ENCODE measurements at regions not wholly inside any gene's neighbourhood (a gene's known extent, or its start where the extent isn't known, plus 50 kb on each side); places are given as distances from the start of the nearest gene placed in this dataset.
"Not testable (repeated sequence)": the region's sequence is repeated elsewhere in the genome, so short reads cannot be mapped to it uniquely, and the experiment has no call there.

- Histone ChIP-seq H3K4me3 (ENCODE audit: low read length) (no peak overlapping the region), H2AFZ (ENCODE audit: low read depth, low read length) (no peak overlapping the region), H3K36me3 (ENCODE audit: insufficient read depth, low read length) (no peaks in the 10 kb centered on the region), H3K27me3 (ENCODE audit: insufficient read depth, low read length) (no peaks in the 10 kb centered on the region), H3K9me3 (ENCODE audit: low read length) (no peaks in the 10 kb centered on the region), H3K4me1 (ENCODE audit: insufficient read depth, low read length) (no peaks in the 10 kb centered on the region)
Observed at GRCh38 chrX:7389576-7389975, 241.6 kb upstream of the PUDP start.

- no peak overlapping the region for H2AFZ ChIP-seq (ENCODE audit: low read depth, low read length)
- H3K9me3 ChIP-seq (ENCODE audit: low read length) = no peaks in the 10 kb centered on the region
- no peaks in the 10 kb centered on the region for H3K36me3 ChIP-seq (ENCODE audit: insufficient read depth, low read length)
- H3K27me3 ChIP-seq (ENCODE audit: insufficient read depth, low read length) = no peaks in the 10 kb centered on the region
- H3K4me1 ChIP-seq (ENCODE audit: insufficient read depth, low read length) = no peaks in the 10 kb centered on the region
- no peak overlapping the region for H3K4me3 ChIP-seq (ENCODE audit: low read length)
Observed at GRCh38 chrX:7385131-7385530, 237.2 kb upstream of the PUDP start.

- no peaks in the 10 kb centered on the region for H3K4me1 ChIP-seq (ENCODE audit: insufficient read depth, low read length)
- H3K4me3 ChIP-seq (ENCODE audit: low read length) = no peak overlapping the region
- no peaks in the 10 kb centered on the region for H3K36me3 ChIP-seq (ENCODE audit: insufficient read depth, low read length)
- H3K27me3 ChIP-seq (ENCODE audit: insufficient read depth, low read length) = no peaks in the 10 kb centered on the region
- H3K9me3 ChIP-seq (ENCODE audit: low read length) = peaks cover 2% of the 10 kb centered on the region
- H2AFZ ChIP-seq (ENCODE audit: low read depth, low read length) = no peak overlapping the region
Observed at GRCh38 chrX:7378406-7378805, 230.5 kb upstream of the PUDP start.

GRCh38 chrX:7372825-7373525 is 225.0 kb upstream of the PUDP start:
- Histone ChIP-seq H3K27me3 (ENCODE audit: insufficient read depth, low read length) (no peaks in the 10 kb centered on the region), H3K9me3 (ENCODE audit: low read length) (peaks cover 2% of the 10 kb centered on the region), H2AFZ (ENCODE audit: low read depth, low read length) (no peak overlapping the region), H3K4me1 (ENCODE audit: insufficient read depth, low read length) (no peaks in the 10 kb centered on the region), H3K4me3 (ENCODE audit: low read length) (no peak overlapping the region), H3K36me3 (ENCODE audit: insufficient read depth, low read length) (no peaks in the 10 kb centered on the region)

GRCh38 chrX:7362111-7362510 is 214.2 kb upstream of the PUDP start:
- no peak overlapping the region for H2AFZ ChIP-seq (ENCODE audit: low read depth, low read length)
- H3K36me3 ChIP-seq (ENCODE audit: insufficient read depth, low read length) = no peaks in the 10 kb centered on the region
- H3K27me3 ChIP-seq (ENCODE audit: insufficient read depth, low read length) = no peaks in the 10 kb centered on the region
- peaks cover 4% of the 10 kb centered on the region for H3K4me1 ChIP-seq (ENCODE audit: insufficient read depth, low read length)
- no peaks in the 10 kb centered on the region for H3K9me3 ChIP-seq (ENCODE audit: low read length)
- H3K4me3 ChIP-seq (ENCODE audit: low read length) = no peak overlapping the region

- H3K9me3 ChIP-seq (ENCODE audit: low read length) = no peaks in the 10 kb centered on the region
- peaks cover 3% of the 10 kb centered on the region for H3K4me1 ChIP-seq (ENCODE audit: insufficient read depth, low read length)
- no peak overlapping the region for H3K4me3 ChIP-seq (ENCODE audit: low read length)
- H3K36me3 ChIP-seq (ENCODE audit: insufficient read depth, low read length) = no peaks in the 10 kb centered on the region
- H2AFZ ChIP-seq (ENCODE audit: low read depth, low read length) = no peak overlapping the region
- no peaks in the 10 kb centered on the region for H3K27me3 ChIP-seq (ENCODE audit: insufficient read depth, low read length)
Observed at GRCh38 chrX:7351926-7352325, 204.0 kb upstream of the PUDP start.

- H3K27me3 ChIP-seq (ENCODE audit: insufficient read depth, low read length) = no peaks in the 10 kb centered on the region
- no peaks in the 10 kb centered on the region for H3K9me3 ChIP-seq (ENCODE audit: low read length)
- H3K36me3 ChIP-seq (ENCODE audit: insufficient read depth, low read length) = no peaks in the 10 kb centered on the region
- H3K4me3 ChIP-seq (ENCODE audit: low read length) = no peak overlapping the region
- H2AFZ ChIP-seq (ENCODE audit: low read depth, low read length) = no peak overlapping the region
- H3K4me1 ChIP-seq (ENCODE audit: insufficient read depth, low read length) = peaks cover 3% of the 10 kb centered on the region
Observed at GRCh38 chrX:7347465-7347864, 199.5 kb upstream of the PUDP start.

GRCh38 chrX:7346021-7346420 is 198.1 kb upstream of the PUDP start:
- no peak overlapping the region for H3K4me3 ChIP-seq (ENCODE audit: low read length)
- H3K27me3 ChIP-seq (ENCODE audit: insufficient read depth, low read length) = no peaks in the 10 kb centered on the region
- H3K36me3 ChIP-seq (ENCODE audit: insufficient read depth, low read length) = no peaks in the 10 kb centered on the region
- H2AFZ ChIP-seq (ENCODE audit: low read depth, low read length) = no peak overlapping the region
- H3K4me1 ChIP-seq (ENCODE audit: insufficient read depth, low read length) = peaks cover 3% of the 10 kb centered on the region
- no peaks in the 10 kb centered on the region for H3K9me3 ChIP-seq (ENCODE audit: low read length)

GRCh38 chrX:7343181-7343580 is 195.2 kb upstream of the PUDP start:
- H3K4me1 ChIP-seq (ENCODE audit: insufficient read depth, low read length) = peaks cover under 1% of the 10 kb centered on the region
- H3K4me3 ChIP-seq (ENCODE audit: low read length) = no peak overlapping the region
- no peak overlapping the region for H2AFZ ChIP-seq (ENCODE audit: low read depth, low read length)
- H3K36me3 ChIP-seq (ENCODE audit: insufficient read depth, low read length) = no peaks in the 10 kb centered on the region
- no peaks in the 10 kb centered on the region for H3K27me3 ChIP-seq (ENCODE audit: insufficient read depth, low read length)
- no peaks in the 10 kb centered on the region for H3K9me3 ChIP-seq (ENCODE audit: low read length)

GRCh38 chrX:7335816-7336362 is 187.9 kb upstream of the PUDP start:
- not testable (repeated sequence) for H3K9me3 ChIP-seq (ENCODE audit: low read length); H2AFZ ChIP-seq (ENCODE audit: low read depth, low read length); H3K4me1 ChIP-seq (ENCODE audit: insufficient read depth, low read length); H3K4me3 ChIP-seq (ENCODE audit: low read length); H3K36me3 ChIP-seq (ENCODE audit: insufficient read depth, low read length); H3K27me3 ChIP-seq (ENCODE audit: insufficient read depth, low read length)

GRCh38 chrX:7334253-7334935 is 186.4 kb upstream of the PUDP start:
- Histone ChIP-seq H3K4me3 (ENCODE audit: low read length) (no peak overlapping the region), H3K4me1 (ENCODE audit: insufficient read depth, low read length) (no peaks in the 10 kb centered on the region), H3K36me3 (ENCODE audit: insufficient read depth, low read length) (no peaks in the 10 kb centered on the region), H3K27me3 (ENCODE audit: insufficient read depth, low read length) (no peaks in the 10 kb centered on the region), H2AFZ (ENCODE audit: low read depth, low read length) (no peak overlapping the region), H3K9me3 (ENCODE audit: low read length) (no peaks in the 10 kb centered on the region)

GRCh38 chrX:7330971-7331746 is 183.2 kb upstream of the PUDP start:
- Histone ChIP-seq H3K9me3 (ENCODE audit: low read length) (no peaks in the 10 kb centered on the region), H3K36me3 (ENCODE audit: insufficient read depth, low read length) (no peaks in the 10 kb centered on the region)

GRCh38 chrX:7330556-7330955 is 182.6 kb upstream of the PUDP start:
- H2AFZ ChIP-seq (ENCODE audit: low read depth, low read length) = no peak overlapping the region
- H3K36me3 ChIP-seq (ENCODE audit: insufficient read depth, low read length) = no peaks in the 10 kb centered on the region
- no peaks in the 10 kb centered on the region for H3K4me1 ChIP-seq (ENCODE audit: insufficient read depth, low read length)
- no peaks in the 10 kb centered on the region for H3K9me3 ChIP-seq (ENCODE audit: low read length)
- H3K27me3 ChIP-seq (ENCODE audit: insufficient read depth, low read length) = no peaks in the 10 kb centered on the region
- no peak overlapping the region for H3K4me3 ChIP-seq (ENCODE audit: low read length)

More at GRCh38 chrX:7330971-7331746, 183.2 kb upstream of the PUDP start:
- H2AFZ ChIP-seq (ENCODE audit: low read depth, low read length) = no peak overlapping the region
- H3K4me3 ChIP-seq (ENCODE audit: low read length) = no peak overlapping the region
- H3K27me3 ChIP-seq (ENCODE audit: insufficient read depth, low read length) = no peaks in the 10 kb centered on the region
- H3K4me1 ChIP-seq (ENCODE audit: insufficient read depth, low read length) = no peaks in the 10 kb centered on the region

Measured in neuron (in vitro differentiated cells).